COLO829 (cell line): ENCODE measurements at regions not wholly inside any gene's neighbourhood (a gene's known extent, or its start where the extent isn't known, plus 50 kb on each side); places are given as distances from the start of the nearest gene placed in this dataset.

ENCODE experiments used
- DNase-seq: peaks from one replicate; pipeline ENCODE4 v3.0.0; 2012; ENCODE audit warnings: low spot score

GRCh38 chr17:70808596-70808995 is 639.3 kb downstream of the KCNJ2 start:
- DNase-seq = no peak

GRCh38 chr17:70810609-70811008 is 641.3 kb downstream of the KCNJ2 start:
- DNase-seq = no peak

GRCh38 chr17:70813355-70813930 is 644.1 kb downstream of the KCNJ2 start:
- DNase-seq = no peak

GRCh38 chr17:70819183-70819582 is 649.9 kb downstream of the KCNJ2 start:
- DNase-seq = no peak

- no peak for DNase-seq
Measured at GRCh38 chr17:70820276-70820675, 650.9 kb downstream of the KCNJ2 start.

GRCh38 chr17:70825321-70826125 is 656.2 kb downstream of the KCNJ2 start:
- DNase-seq = no peak

- no peak for DNase-seq
Measured at GRCh38 chr17:70829876-70830275, 660.5 kb downstream of the KCNJ2 start.

GRCh38 chr17:70834039-70834438 is 664.7 kb downstream of the KCNJ2 start:
- no peak for DNase-seq

- DNase-seq = no peak
Measured at GRCh38 chr17:70848785-70849184, 679.5 kb downstream of the KCNJ2 start.

GRCh38 chr17:70855401-70856054 is 686.2 kb downstream of the KCNJ2 start:
- DNase-seq = no peak

GRCh38 chr17:70857351-70857750 is 688.0 kb downstream of the KCNJ2 start:
- DNase-seq = no peak

- DNase-seq = no peak
Measured at GRCh38 chr17:70859829-70860228, 690.5 kb downstream of the KCNJ2 start.

GRCh38 chr17:70862295-70862694 is 693.0 kb downstream of the KCNJ2 start:
- no peak for DNase-seq

- no peak for DNase-seq
Measured at GRCh38 chr17:70863436-70864248, 694.3 kb downstream of the KCNJ2 start.

- no peak for DNase-seq
Measured at GRCh38 chr17:70865993-70866804, 696.9 kb downstream of the KCNJ2 start.

- DNase-seq = no peak
Measured at GRCh38 chr17:70868149-70868548, 698.8 kb downstream of the KCNJ2 start.

- no peak for DNase-seq
Measured at GRCh38 chr17:70869402-70870085, 700.2 kb downstream of the KCNJ2 start.

- DNase-seq = no peak
Measured at GRCh38 chr17:70871180-70871818, 702.0 kb downstream of the KCNJ2 start.

GRCh38 chr17:70872103-70872502 is 702.8 kb downstream of the KCNJ2 start:
- DNase-seq = no peak

- no peak for DNase-seq
Measured at GRCh38 chr17:70875729-70876310, 706.5 kb downstream of the KCNJ2 start.
